H1 (cell line): ENCODE measurements at regions not wholly inside any gene's neighbourhood (a gene's known extent, or its start where the extent isn't known, plus 50 kb on each side); places are given as distances from the start of the nearest gene placed in this dataset.
"Not testable (repeated sequence)": the region's sequence is repeated elsewhere in the genome, so short reads cannot be mapped to it uniquely, and the experiment has no call there.

Source experiments
- CTCF ChIA-PET: fragments of 300-600 bp; sonication (Branson Sonifier 250); formaldehyde crosslinking; loops from one replicate; lab custom pipeline; 2021; ENCODE audit not compliant: partially characterized antibody; lab: Charles Lee
- POLR2A ChIA-PET: fragments of 300-600 bp; sonication (Branson Sonifier 250); formaldehyde crosslinking; loops from one replicate; lab custom pipeline; 2021; ENCODE audit warnings: inconsistent platforms; ENCODE audit not compliant: partially characterized antibody; lab: Charles Lee
- DNase-seq, 2 experiments: peaks; one replicate each; pipeline versions ENCODE4 v3.0.0 to v3.0.0-alpha.2; 2010 to 2022; ENCODE audit warnings: low spot score in 2 of 2, low read depth in 1 of 2, mixed read lengths in 1 of 2
- FAIRE-seq: peaks from 2 replicates; lab custom pipeline; 2011; peaks lifted over from hg19 to GRCh38; lab: Jason Lieb, UNC
- H2AFZ ChIP-seq: 2 replicates; pipeline ENCODE4 v1.8.1; 2012; ENCODE audit warnings: low read length, inconsistent platforms
- H2AK5ac ChIP-seq: 2 replicates; pipeline ENCODE4 v1.6.1; 2013; ENCODE audit warnings: low read depth, low read length
- H2BK120ac ChIP-seq: replicated peaks from 2 replicates; pipeline ENCODE3; 2013; ENCODE audit warnings: low read depth, low read length, inconsistent platforms
- H2BK12ac ChIP-seq: 2 replicates; pipeline ENCODE4 v1.6.1; 2013; ENCODE audit warnings: low read depth, low read length
- H2BK15ac ChIP-seq: 2 replicates; pipeline ENCODE4 v1.6.1; 2013; ENCODE audit warnings: low read length
- H2BK20ac ChIP-seq: 2 replicates; pipeline ENCODE4 v1.6.1; 2013; ENCODE audit warnings: low read length
- H2BK5ac ChIP-seq: 2 replicates; pipeline ENCODE4 v1.6.1; 2013; ENCODE audit warnings: low read depth, low read length
- H3K14ac ChIP-seq: 2 replicates; pipeline ENCODE4 v1.6.1; 2013; ENCODE audit warnings: inconsistent platforms; ENCODE audit not compliant: insufficient read length
- H3K18ac ChIP-seq: 2 replicates; pipeline ENCODE4 v1.6.1; 2013; ENCODE audit warnings: low read length; ENCODE audit errors: extremely low read depth
- H3K23ac ChIP-seq: 2 replicates; pipeline ENCODE4 v1.6.1; 2013; ENCODE audit warnings: inconsistent platforms; ENCODE audit not compliant: insufficient read length
- H3K23me2 ChIP-seq: 2 replicates; pipeline ENCODE4 v1.6.1; 2013; ENCODE audit warnings: low read depth, low read length
- H3K27ac ChIP-seq: 2 replicates; pipeline ENCODE4 v1.6.1; 2011; ENCODE audit warnings: low read depth, low read length, inconsistent platforms
- H3K27me3 ChIP-seq, 4 experiments: replicated peaks in 1 of 4; 1 replicate in 1 of 4; 2 replicates in 3 of 4; pipeline versions ENCODE4 v1.6.1 to v1.8.1; 2011 to 2013; ENCODE audit warnings: low read length in 3 of 4, mild to moderate bottlenecking in 3 of 4, inconsistent platforms in 2 of 4, mixed read lengths in 2 of 4, moderate library complexity in 1 of 4; ENCODE audit not compliant: control insufficient read depth in 3 of 4, insufficient read depth in 3 of 4; ENCODE audit errors: extremely low read depth in 1 of 4
- H3K36me3 ChIP-seq, 4 experiments: 2 replicates each; pipeline versions ENCODE4 v1.6.1 to v1.8.1; 2011 to 2013; ENCODE audit warnings: mild to moderate bottlenecking in 4 of 4, low read length in 3 of 4, moderate library complexity in 2 of 4, control low read depth in 1 of 4, inconsistent platforms in 1 of 4; ENCODE audit not compliant: insufficient read depth in 4 of 4, control insufficient read depth in 2 of 4
- H3K4ac ChIP-seq: replicated peaks from 2 replicates; pipeline ENCODE3; 2013; ENCODE audit warnings: low read length, low read depth, mixed read lengths, inconsistent platforms; ENCODE audit not compliant: insufficient read length
- H3K4me1 ChIP-seq, 4 experiments: replicated peaks in 1 of 4; 1 replicate in 1 of 4; 2 replicates in 3 of 4; pipeline versions ENCODE4 v1.6.1 to v1.8.1; 2011 to 2013; ENCODE audit warnings: low read length in 3 of 4, inconsistent platforms in 2 of 4, mixed read lengths in 1 of 4; ENCODE audit not compliant: insufficient read depth in 4 of 4, control insufficient read depth in 3 of 4
- H3K4me2 ChIP-seq, 2 experiments: 2 replicates each; pipeline versions ENCODE4 v1.6.1 to v1.8.1; 2011 to 2013; ENCODE audit warnings: low read depth in 2 of 2, low read length in 2 of 2, control low read depth in 1 of 2, inconsistent platforms in 1 of 2, mild to moderate bottlenecking in 1 of 2; ENCODE audit not compliant: insufficient read depth in 1 of 2
- H3K4me3 ChIP-seq, 4 experiments: fragments of 200-600, 300-600 bp in 1 of 4; sonication (generic), shearing (Covaris generic), sonication (Bioruptor Twin) in 1 of 4; 2 replicates each; pipeline versions ENCODE4 v1.5.1 to v1.8.1; 2011 to 2016; ENCODE audit warnings: low read length in 4 of 4, low read depth in 3 of 4, control low read depth in 2 of 4, inconsistent platforms in 2 of 4, mild to moderate bottlenecking in 2 of 4, mixed read lengths in 1 of 4, moderate library complexity in 1 of 4; ENCODE audit not compliant: insufficient read depth in 2 of 4; ENCODE audit errors: extremely low read depth in 1 of 4
- H3K56ac ChIP-seq: replicated peaks from 2 replicates; pipeline ENCODE3; 2013; ENCODE audit warnings: low read depth, mild to moderate bottlenecking, mixed read lengths, low read length, inconsistent platforms; ENCODE audit not compliant: insufficient read length
- H3K79me1 ChIP-seq: 2 replicates; pipeline ENCODE4 v1.6.1; 2013; ENCODE audit warnings: low read depth, low read length, control low read depth
- H3K79me2 ChIP-seq, 2 experiments: 2 replicates each; pipeline versions ENCODE4 v1.6.1 to v1.8.1; 2012 to 2013; ENCODE audit warnings: low read length in 2 of 2, mild to moderate bottlenecking in 2 of 2, inconsistent platforms in 1 of 2; ENCODE audit not compliant: insufficient read depth in 2 of 2, control insufficient read depth in 1 of 2
- H3K9ac ChIP-seq, 4 experiments: replicated peaks in 1 of 4; 1 replicate in 1 of 4; 2 replicates in 3 of 4; pipeline versions ENCODE4 v1.6.1 to v1.8.1; 2011 to 2013; ENCODE audit warnings: low read depth in 3 of 4, low read length in 3 of 4, control low read depth in 2 of 4, mild to moderate bottlenecking in 2 of 4, moderate library complexity in 2 of 4, inconsistent platforms in 1 of 4; ENCODE audit errors: extremely low read depth in 1 of 4
- H3K9me3 ChIP-seq, 2 experiments: 2 replicates each; pipeline versions ENCODE4 v1.6.1 to v1.8.1; 2012 to 2013; ENCODE audit warnings: mild to moderate bottlenecking in 2 of 2, moderate library complexity in 2 of 2, control low read depth in 1 of 2, inconsistent platforms in 1 of 2, low read depth in 1 of 2, low read length in 1 of 2, mixed read lengths in 1 of 2; ENCODE audit not compliant: insufficient read depth in 2 of 2
- H4K20me1 ChIP-seq, 2 experiments: replicated peaks in 1 of 2; 2 replicates each; pipeline versions ENCODE3 to v1.8.1; 2011 to 2013; ENCODE audit warnings: inconsistent platforms in 2 of 2, low read length in 2 of 2, mild to moderate bottlenecking in 1 of 2; ENCODE audit not compliant: insufficient read depth in 2 of 2, control insufficient read depth in 1 of 2
- H4K5ac ChIP-seq: 2 replicates; pipeline ENCODE4 v1.6.1; 2013; ENCODE audit warnings: low read length, low read depth, mixed read lengths, inconsistent platforms; ENCODE audit not compliant: insufficient read length
- H4K8ac ChIP-seq: 2 replicates; pipeline ENCODE4 v1.8.0; 2013; ENCODE audit warnings: mild to moderate bottlenecking, moderate library complexity, low read length, inconsistent platforms; ENCODE audit not compliant: insufficient read depth; ENCODE audit errors: extremely low read depth
- H4K91ac ChIP-seq: replicated peaks from 2 replicates; pipeline ENCODE3; 2013; ENCODE audit warnings: low read length, mixed read lengths, inconsistent platforms; ENCODE audit not compliant: insufficient read length
- E2F6 ChIP-seq: IDR thresholded peaks from 2 replicates; pipeline ENCODE4 v1.6.1; 2012; ENCODE audit warnings: inconsistent platforms
- MAFK ChIP-seq: IDR thresholded peaks from 2 replicates; pipeline ENCODE4 v1.6.1; 2012; ENCODE audit warnings: low read depth, mild to moderate bottlenecking, improper control_type of control experiment, low read length
- POLR2A ChIP-seq, 2 experiments: IDR thresholded peaks; 1 replicate in 1 of 2; 2 replicates in 1 of 2; pipeline ENCODE4 v1.6.1; 2011; ENCODE audit warnings: low read depth in 2 of 2, low read length in 2 of 2, mild to moderate bottlenecking in 2 of 2; ENCODE audit errors: control extremely low read depth in 1 of 2
- POLR2AphosphoS5 ChIP-seq: IDR thresholded peaks from 2 replicates; pipeline ENCODE4 v1.6.1; 2011; ENCODE audit warnings: low read depth, low read length
- WGBS, 2 experiments: shearing (Covaris generic) in 1 of 2; methylation state at CpG; one replicate each; pipeline versions ENCODE4 v1.1.6 to v1.1.7; 2013 to 2015; ENCODE audit warnings: low lambda C conversion rate in 2 of 2, mixed read lengths in 2 of 2, inconsistent platforms in 1 of 2, low coverage in 1 of 2, missing lambda C conversion rate in 1 of 2; ENCODE audit not compliant: insufficient replicate concordance in 2 of 2, insufficient coverage in 1 of 2, insufficient read length in 1 of 2; ENCODE audit errors: extremely low coverage in 1 of 2, missing lambda C conversion rate in 1 of 2; 5-methylcytosine and 5-hydroxymethylcytosine counted together

DNA sequence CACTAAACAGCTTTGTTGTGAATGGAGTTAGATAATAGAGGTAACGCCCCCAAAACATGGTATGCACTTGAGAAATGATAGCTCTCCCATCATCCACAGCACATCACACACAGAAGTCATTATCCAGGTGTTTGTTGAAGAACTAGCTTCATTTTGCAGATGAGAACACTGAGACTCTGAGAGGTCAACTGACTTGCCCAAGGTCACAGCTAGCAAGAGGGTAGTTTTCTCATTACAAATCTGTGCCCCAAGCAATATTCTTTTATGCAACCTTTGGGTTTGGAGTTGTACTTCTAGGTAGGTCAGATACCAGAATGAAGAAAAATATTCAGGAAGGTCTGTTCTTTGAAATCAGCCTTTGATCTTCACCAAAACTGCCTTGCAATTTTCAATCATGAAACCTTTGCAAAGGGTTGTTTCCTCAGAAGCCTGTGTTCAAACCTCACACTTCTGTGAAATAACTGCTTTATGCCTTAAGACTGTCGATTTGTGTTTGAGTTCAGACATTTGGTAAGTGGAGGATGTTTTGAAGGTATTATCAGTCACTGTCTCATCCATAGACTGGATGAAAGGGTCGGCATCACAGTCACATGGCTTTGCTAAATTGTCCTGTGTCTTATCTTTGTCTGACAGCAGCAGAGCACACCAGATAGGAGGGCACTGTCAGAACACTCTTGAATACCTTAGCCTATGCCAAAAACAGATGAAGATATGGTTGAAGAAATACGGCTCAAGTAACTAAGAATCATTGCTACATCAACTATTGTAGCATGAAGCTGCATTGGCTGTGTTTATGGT is 233.2 kb upstream of the BTG1 start (continued):
- TF ChIP-seq E2F6: no peak
- no peak for TF ChIP-seq POLR2A (IDR thresholded peaks at IDR 0.05; ENCODE audit: control extremely low read depth in 1 of 2, low read depth in 2 of 2, low read length in 2 of 2)
- TF ChIP-seq POLR2AphosphoS5: no peak
- no peak for TF ChIP-seq MAFK

DNA sequence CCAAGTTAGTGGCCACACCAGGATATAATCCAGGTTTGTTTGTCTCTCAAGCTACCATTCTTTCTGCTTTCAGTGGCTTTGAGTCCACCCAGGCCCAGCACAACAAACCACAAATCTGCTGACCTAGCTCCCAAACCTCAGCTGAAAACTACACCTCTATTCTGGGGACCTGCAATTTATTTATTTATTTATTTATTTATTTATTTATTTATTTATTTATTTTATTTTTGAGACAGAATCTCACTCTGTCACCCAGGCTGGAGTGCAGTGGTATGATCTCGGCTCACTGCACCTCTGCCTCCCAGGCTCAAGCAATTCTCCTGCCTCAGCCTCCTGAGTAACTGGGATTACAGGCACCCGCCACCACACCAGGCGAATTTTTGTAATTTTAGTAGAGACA is 229.9 kb upstream of the BTG1 start:
- H3K79me2 ChIP-seq, H3K4me1 ChIP-seq, H3K36me3 ChIP-seq, POLR2A ChIA-PET, H3K4ac ChIP-seq, H3K9ac ChIP-seq, FAIRE-seq, H3K23ac ChIP-seq, DNase-seq, H2BK15ac ChIP-seq, H3K23me2 ChIP-seq, H3K9me3 ChIP-seq, H2AFZ ChIP-seq, H3K18ac ChIP-seq, H2BK20ac ChIP-seq, H3K27me3 ChIP-seq, H4K20me1 ChIP-seq, H3K4me2 ChIP-seq, H4K5ac ChIP-seq, H3K56ac ChIP-seq, H4K91ac ChIP-seq, H3K4me3 ChIP-seq, H2BK120ac ChIP-seq, H2BK12ac ChIP-seq, H3K79me1 ChIP-seq, H3K27ac ChIP-seq, CTCF ChIA-PET, H2AK5ac ChIP-seq, H2BK5ac ChIP-seq, H3K14ac ChIP-seq, H4K8ac ChIP-seq: not testable (repeated sequence)
- WGBS, 2 experiments: 100% methylated on average over 3 of the region's 3 CpGs; no CpG with 5 or more reads in 1 of the 2 experiments
